ENCODE measurements at regions not wholly inside any gene's neighbourhood (a gene's known extent, or its start where the extent isn't known, plus 50 kb on each side); places are given as distances from the start of the nearest gene placed in this dataset.

GRCh38 chr4:123893011-123893981 is 496.7 kb downstream of the SPRY1 start:
- Histone ChIP-seq H3K27ac (ENCODE audit: control insufficient read depth, insufficient read depth, low read length) (no peak overlapping the region), H3K4me1 (ENCODE audit: control insufficient read depth, extremely low read depth, insufficient read depth, low read length) (no peaks in the 10 kb centered on the region), H3K9ac (ENCODE audit: control insufficient read depth, extremely low read depth, insufficient read depth, low read length) (no peak overlapping the region), H3K9me3 (ENCODE audit: control insufficient read depth, low read depth, low read length) (no peaks in the 10 kb centered on the region), H3K36me3 (ENCODE audit: control insufficient read depth in 2 of 2, extremely low read depth in 1 of 2, insufficient read depth in 2 of 2, low read length in 2 of 2) (no peaks in the 10 kb centered on the region), H3K27me3 (ENCODE audit: control insufficient read depth, extremely low read depth, insufficient read depth, low read length) (no peaks in the 10 kb centered on the region), H4K20me1 (ENCODE audit: control insufficient read depth, extremely low read depth, insufficient read depth, low read length) (no peaks in the 10 kb centered on the region), H3K79me2 (ENCODE audit: control insufficient read depth, insufficient read depth, low read length) (no peaks in the 10 kb centered on the region), H2AFZ (ENCODE audit: control insufficient read depth, low read length) (no peak overlapping the region), H3K9me1 (ENCODE audit: control insufficient read depth, extremely low read depth, insufficient read depth, low read length) (no peaks in the 10 kb centered on the region), H3K4me2 (ENCODE audit: control insufficient read depth, extremely low read depth, insufficient read depth, low read depth, low read length) (no peak overlapping the region), H3K4me3 (ENCODE audit: control insufficient read depth in 2 of 3, extremely low read depth in 1 of 3, insufficient read depth in 2 of 3, low read depth in 1 of 3, low read length in 3 of 3) (no peak overlapping the region)
- TF ChIP-seq EZH2 (IDR thresholded peaks at IDR 0.05; ENCODE audit: low read length) (no peak), CTCF (optimal IDR thresholded peaks at IDR 0.05 in 1 of 3, IDR thresholded peaks at IDR 0.05 in 1 of 3, conservative IDR thresholded peaks at IDR 0.05 in 1 of 3; ENCODE audit: extremely low read depth in 1 of 3, insufficient read depth in 2 of 3, low read length in 3 of 3) (no peak)
- FAIRE-seq (no peak), DNase-seq (ENCODE audit: low read depth, low spot score) (no peak)
- dilution Hi-C loops (cut with MboI; ENCODE audit: extremely low pct_ligation_motif_present, low sequenced_read_pairs) = no loop called here

GRCh38 chr4:123896446-123897071 is 500.0 kb downstream of the SPRY1 start:
- no peak overlapping the region for H3K9ac ChIP-seq (ENCODE audit: control insufficient read depth, extremely low read depth, insufficient read depth, low read length)
- H3K27me3 ChIP-seq (ENCODE audit: control insufficient read depth, extremely low read depth, insufficient read depth, low read length) = no peaks in the 10 kb centered on the region
- TF ChIP-seq EZH2 (IDR thresholded peaks at IDR 0.05; ENCODE audit: low read length) = no peak
- no peak for DNase-seq (ENCODE audit: low read depth, low spot score)
- no peaks in the 10 kb centered on the region for H3K9me1 ChIP-seq (ENCODE audit: control insufficient read depth, extremely low read depth, insufficient read depth, low read length)
- H3K27ac ChIP-seq (ENCODE audit: control insufficient read depth, insufficient read depth, low read length) = no peak overlapping the region
- no peaks in the 10 kb centered on the region for H3K4me1 ChIP-seq (ENCODE audit: control insufficient read depth, extremely low read depth, insufficient read depth, low read length)
- no peaks in the 10 kb centered on the region for H3K36me3 ChIP-seq (ENCODE audit: control insufficient read depth in 2 of 2, extremely low read depth in 1 of 2, insufficient read depth in 2 of 2, low read length in 2 of 2)
- H3K4me2 ChIP-seq (ENCODE audit: control insufficient read depth, extremely low read depth, insufficient read depth, low read depth, low read length) = no peak overlapping the region
- H3K9me3 ChIP-seq (ENCODE audit: control insufficient read depth, low read depth, low read length) = no peaks in the 10 kb centered on the region
- no peaks in the 10 kb centered on the region for H3K79me2 ChIP-seq (ENCODE audit: control insufficient read depth, insufficient read depth, low read length)
- dilution Hi-C loops (cut with MboI; ENCODE audit: extremely low pct_ligation_motif_present, low sequenced_read_pairs) = no loop called here
- H3K4me3 ChIP-seq (ENCODE audit: control insufficient read depth in 2 of 3, extremely low read depth in 1 of 3, insufficient read depth in 2 of 3, low read depth in 1 of 3, low read length in 3 of 3) = no peak overlapping the region
- H4K20me1 ChIP-seq (ENCODE audit: control insufficient read depth, extremely low read depth, insufficient read depth, low read length) = no peaks in the 10 kb centered on the region
- no peak for FAIRE-seq
- no peak overlapping the region for H2AFZ ChIP-seq (ENCODE audit: control insufficient read depth, low read length)
